ENCODE measurements at regions not wholly inside any gene's neighbourhood (a gene's known extent, or its start where the extent isn't known, plus 50 kb on each side); places are given as distances from the start of the nearest gene placed in this dataset.

DNA sequence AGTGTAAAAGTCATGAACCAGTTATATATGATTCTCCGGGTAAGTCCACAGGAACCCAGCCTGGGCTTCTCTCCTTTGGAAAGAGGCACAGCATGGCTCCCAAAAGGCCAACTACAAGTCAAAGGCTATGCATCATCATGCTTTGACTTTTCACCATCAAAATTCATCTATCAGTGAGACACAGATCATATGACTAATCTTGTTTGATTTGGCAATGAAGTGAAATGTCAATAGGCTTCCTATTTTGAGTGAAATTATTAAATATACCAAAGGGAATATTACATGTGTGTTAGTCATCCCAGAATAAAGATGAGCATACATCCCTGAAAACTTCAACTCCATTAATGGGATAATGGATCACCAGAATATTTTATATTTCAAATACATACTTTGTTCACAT lies 83.5 kb upstream of the ADGRL2 start:
- Histone ChIP-seq H3K9me2 (ENCODE audit: insufficient read depth, low read length) (no peaks in the 10 kb centered on the region), H2AFZ (ENCODE audit: low read length) (no peak overlapping the region), H3K4me1 (ENCODE audit: insufficient read depth, low read length, poor library complexity, severe bottlenecking) (no peaks in the 10 kb centered on the region), H3K36me3 (ENCODE audit: insufficient read depth, low read length) (no peaks in the 10 kb centered on the region), H3K27ac (ENCODE audit: low read depth, low read length, poor library complexity, severe bottlenecking) (no peak overlapping the region), H4K20me1 (ENCODE audit: insufficient read depth, low read length) (no peaks in the 10 kb centered on the region), H3K79me2 (ENCODE audit: insufficient read depth, low read depth, low read length) (no peaks in the 10 kb centered on the region), H3K4me3 (ENCODE audit: low read depth, low read length, poor library complexity, severe bottlenecking) (no peak overlapping the region), H3K9me3 (ENCODE audit: low read length) (no peaks in the 10 kb centered on the region), H3K4me2 (ENCODE audit: low read length) (no peak overlapping the region)
- TF ChIP-seq CTCF (conservative IDR thresholded peaks at IDR 0.05; ENCODE audit: low read length): no peak
- no peak for TF ChIP-seq EZH2phosphoT487 (IDR thresholded peaks at IDR 0.05; ENCODE audit: borderline replicate concordance, low read depth, low read length)
- no peak for DNase-seq (ENCODE audit: low spot score)
- intact Hi-C loops (cut with micrococcal nuclease; ENCODE audit: unreplicated experiment): no loop called here
- CTCF ChIA-PET (ENCODE audit: unreplicated experiment): no interaction called here
- POLR2A ChIA-PET: no interaction called here
- BruUV-seq (replicated peaks): no TSS peak

DNA sequence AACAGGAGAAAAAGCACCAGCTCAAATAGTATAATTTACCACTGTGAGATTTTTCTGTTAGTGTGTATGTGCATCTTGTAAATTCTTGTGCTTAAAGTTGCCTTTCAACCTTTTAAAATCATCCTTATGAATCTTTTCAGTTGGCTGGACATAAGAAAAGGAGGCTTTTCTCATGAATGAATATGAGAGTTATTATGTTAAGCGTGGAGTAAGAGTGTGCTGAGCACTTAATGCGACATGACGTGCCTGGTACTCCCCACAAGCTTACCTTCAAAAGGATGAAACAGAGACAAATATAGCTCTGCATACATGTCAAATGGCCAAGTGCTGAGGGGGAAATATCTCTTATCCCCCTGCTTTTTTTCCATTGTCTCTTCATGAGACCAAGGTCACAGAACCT lies 85.3 kb upstream of the ADGRL2 start:
- Histone ChIP-seq H4K20me1 (ENCODE audit: insufficient read depth, low read length) (no peaks in the 10 kb centered on the region), H3K27ac (ENCODE audit: low read depth, low read length, poor library complexity, severe bottlenecking) (no peak overlapping the region), H3K4me3 (ENCODE audit: low read depth, low read length, poor library complexity, severe bottlenecking) (no peak overlapping the region), H3K36me3 (ENCODE audit: insufficient read depth, low read length) (no peaks in the 10 kb centered on the region), H3K9me3 (ENCODE audit: low read length) (no peaks in the 10 kb centered on the region), H2AFZ (ENCODE audit: low read length) (no peak overlapping the region), H3K9me2 (ENCODE audit: insufficient read depth, low read length) (no peaks in the 10 kb centered on the region), H3K4me2 (ENCODE audit: low read length) (no peak overlapping the region), H3K4me1 (ENCODE audit: insufficient read depth, low read length, poor library complexity, severe bottlenecking) (no peaks in the 10 kb centered on the region), H3K79me2 (ENCODE audit: insufficient read depth, low read depth, low read length) (no peaks in the 10 kb centered on the region)
- TF ChIP-seq CTCF (conservative IDR thresholded peaks at IDR 0.05; ENCODE audit: low read length): no peak
- TF ChIP-seq EZH2phosphoT487 (IDR thresholded peaks at IDR 0.05; ENCODE audit: borderline replicate concordance, low read depth, low read length): no peak
- no TSS peak for BruUV-seq (replicated peaks)
- ChIA-PET CTCF (ENCODE audit: unreplicated experiment) (no interaction called here), POLR2A (no interaction called here)
- no peak for DNase-seq (ENCODE audit: low spot score)
- intact Hi-C loops (cut with micrococcal nuclease; ENCODE audit: unreplicated experiment): no loop called here

DNA sequence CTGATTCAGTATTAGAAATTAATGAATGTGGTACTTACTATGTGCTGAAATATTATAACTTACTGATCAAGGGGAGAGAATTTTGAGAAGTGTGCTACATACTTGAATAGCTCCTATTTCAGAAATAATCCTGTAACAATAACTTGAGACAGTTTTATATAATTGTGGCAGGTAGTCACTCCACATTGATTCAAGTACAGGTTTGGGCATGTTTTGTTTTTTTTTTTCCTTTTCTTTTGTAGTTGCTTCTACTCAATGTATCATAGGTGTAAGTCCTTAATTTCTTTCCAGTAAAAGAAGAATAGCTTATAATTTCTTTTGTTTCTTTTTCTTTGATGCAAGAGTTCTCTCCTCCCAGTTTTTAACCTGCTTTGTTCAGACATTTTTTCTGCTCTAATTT lies 86.1 kb upstream of the ADGRL2 start:
- intact Hi-C loops (cut with micrococcal nuclease; ENCODE audit: unreplicated experiment): no loop called here
- no peak overlapping the region for H3K4me2 ChIP-seq (ENCODE audit: low read length)
- no peak overlapping the region for H2AFZ ChIP-seq (ENCODE audit: low read length)
- no peaks in the 10 kb centered on the region for H3K36me3 ChIP-seq (ENCODE audit: insufficient read depth, low read length)
- ChIA-PET CTCF (ENCODE audit: unreplicated experiment) (no interaction called here), POLR2A (no interaction called here)
- BruUV-seq (replicated peaks): no TSS peak
- H4K20me1 ChIP-seq (ENCODE audit: insufficient read depth, low read length): no peaks in the 10 kb centered on the region
- H3K4me1 ChIP-seq (ENCODE audit: insufficient read depth, low read length, poor library complexity, severe bottlenecking): no peaks in the 10 kb centered on the region
- H3K9me3 ChIP-seq (ENCODE audit: low read length): no peaks in the 10 kb centered on the region
- H3K9me2 ChIP-seq (ENCODE audit: insufficient read depth, low read length): no peaks in the 10 kb centered on the region
- TF ChIP-seq EZH2phosphoT487 (IDR thresholded peaks at IDR 0.05; ENCODE audit: borderline replicate concordance, low read depth, low read length): no peak
- TF ChIP-seq CTCF (conservative IDR thresholded peaks at IDR 0.05; ENCODE audit: low read length): no peak
- H3K79me2 ChIP-seq (ENCODE audit: insufficient read depth, low read depth, low read length): no peaks in the 10 kb centered on the region
- no peak overlapping the region for H3K27ac ChIP-seq (ENCODE audit: low read depth, low read length, poor library complexity, severe bottlenecking)
- DNase-seq (ENCODE audit: low spot score): no peak
- H3K4me3 ChIP-seq (ENCODE audit: low read depth, low read length, poor library complexity, severe bottlenecking): no peak overlapping the region
